ENCODE measurements at regions not wholly inside any gene's neighbourhood (a gene's known extent, or its start where the extent isn't known, plus 50 kb on each side); places are given as distances from the start of the nearest gene placed in this dataset.

DNA sequence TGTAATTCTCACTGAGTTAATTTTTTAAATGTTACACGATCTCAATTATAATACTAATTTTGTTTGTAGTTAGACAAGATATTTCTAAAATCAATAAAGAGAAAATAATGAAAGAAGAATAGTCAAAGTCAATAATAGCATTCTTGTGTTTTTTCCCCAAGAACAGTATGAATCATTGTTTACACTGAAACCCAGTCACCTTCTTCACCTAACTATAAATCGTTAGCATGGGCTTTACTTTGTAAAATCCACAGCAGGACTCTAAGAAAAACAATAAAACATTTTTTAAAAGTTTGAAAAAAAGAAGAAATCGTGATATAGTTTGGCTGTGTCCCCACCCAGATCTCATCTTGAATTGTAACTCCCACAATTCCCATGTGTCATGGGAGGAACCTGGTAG lies 234.6 kb upstream of the LYPLAL1 start:
- Histone ChIP-seq H3K9ac (replicated peaks in 1 of 4; ENCODE audit: extremely low read depth in 1 of 4, low read depth in 3 of 4, low read length in 3 of 4) (no peak overlapping the region), H3K4me2 (ENCODE audit: insufficient read depth in 1 of 2, low read depth in 2 of 2, low read length in 2 of 2) (no peak overlapping the region), H3K27ac (ENCODE audit: low read depth, low read length) (no peak overlapping the region), H3K4me3 (ENCODE audit: extremely low read depth in 1 of 4, insufficient read depth in 2 of 4, low read depth in 3 of 4, low read length in 4 of 4) (no peak overlapping the region), H3K4me1 (replicated peaks in 1 of 4; ENCODE audit: control insufficient read depth in 3 of 4, insufficient read depth in 4 of 4, low read length in 3 of 4) (no peaks in the 10 kb centered on the region), H2BK15ac (ENCODE audit: low read length) (no peak overlapping the region), H3K4ac (replicated peaks; ENCODE audit: insufficient read length, low read depth, low read length) (no peak overlapping the region), H4K91ac (replicated peaks; ENCODE audit: insufficient read length, low read length) (no peak overlapping the region), H2BK20ac (ENCODE audit: low read length) (no peak overlapping the region), H3K79me1 (ENCODE audit: low read depth, low read length) (no peaks in the 10 kb centered on the region), H2BK12ac (ENCODE audit: low read depth, low read length) (no peak overlapping the region), H4K5ac (ENCODE audit: insufficient read length, low read depth, low read length) (no peak overlapping the region), H3K14ac (ENCODE audit: insufficient read length) (no peak overlapping the region), H3K79me2 (ENCODE audit: control insufficient read depth in 1 of 2, insufficient read depth in 2 of 2, low read length in 2 of 2) (no peaks in the 10 kb centered on the region), H4K20me1 (replicated peaks in 1 of 2; ENCODE audit: control insufficient read depth in 1 of 2, insufficient read depth in 2 of 2, low read length in 2 of 2) (no peaks in the 10 kb centered on the region), H3K27me3 (replicated peaks in 1 of 4; ENCODE audit: control insufficient read depth in 3 of 4, extremely low read depth in 1 of 4, insufficient read depth in 3 of 4, low read length in 3 of 4) (no peaks in the 10 kb centered on the region), H3K23ac (ENCODE audit: insufficient read length) (no peak overlapping the region), H2AFZ (ENCODE audit: low read length) (no peak overlapping the region), H4K8ac (ENCODE audit: extremely low read depth, insufficient read depth, low read length) (no peak overlapping the region), H3K23me2 (ENCODE audit: low read depth, low read length) (no peaks in the 10 kb centered on the region), H3K18ac (ENCODE audit: extremely low read depth, low read length) (no peak overlapping the region), H3K9me3 (ENCODE audit: insufficient read depth in 2 of 2, low read depth in 1 of 2, low read length in 1 of 2) (peaks cover 2 to 3% of the 10 kb centered on the region in 2 experiments; a peak in 1 of 4 replicates), H3K36me3 (ENCODE audit: control insufficient read depth in 2 of 4, insufficient read depth in 4 of 4, low read length in 3 of 4) (no peaks in the 10 kb centered on the region), H2BK120ac (replicated peaks; ENCODE audit: low read depth, low read length) (no peak overlapping the region), H2BK5ac (ENCODE audit: low read depth, low read length) (no peak overlapping the region), H2AK5ac (ENCODE audit: low read depth, low read length) (no peak overlapping the region), H3K56ac (replicated peaks; ENCODE audit: insufficient read length, low read depth, low read length) (no peak overlapping the region)
- WGBS, 2 experiments (ENCODE audit: extremely low coverage in 1 of 2, insufficient coverage in 1 of 2, insufficient read length in 1 of 2, insufficient replicate concordance in 2 of 2, low coverage in 1 of 2, low lambda C conversion rate in 2 of 2, missing lambda C conversion rate in 1 of 2): 92% methylated on average over 3 of the region's 3 CpGs; no CpG with 5 or more reads in 1 of the 2 experiments
- CTCF ChIA-PET (ENCODE audit: partially characterized antibody): no interaction called here
- POLR2A ChIA-PET (ENCODE audit: partially characterized antibody): interaction anchor here (0.6 kb wide), 1 partner anchor 377 kb away, joined by 4 read pairs; no protein-coding TSS in a partner anchor
- no peak for FAIRE-seq
- no peak for DNase-seq (ENCODE audit: low read depth in 1 of 2, low spot score in 2 of 2)
- TF ChIP-seq RBBP5 (IDR thresholded peaks at IDR 0.05; ENCODE audit: borderline replicate concordance, low read depth, low read length) (no peak), CHD2 (IDR thresholded peaks at IDR 0.05; ENCODE audit: low read length) (no peak), EZH2 (IDR thresholded peaks at IDR 0.05; ENCODE audit: low read depth, low read length, severe bottlenecking) (no peak)
